Neuronal stem cell (in vitro differentiated cells): ENCODE measurements at regions not wholly inside any gene's neighbourhood (a gene's known extent, or its start where the extent isn't known, plus 50 kb on each side); places are given as distances from the start of the nearest gene placed in this dataset.
A peak's percentile ranks its signal among the peaks of the same experiment; 100 is the strongest.

Source experiments
- DNase-seq: peaks from one replicate; pipeline ENCODE4 v3.0.0-alpha.2; 2013; ENCODE audit warnings: low spot score
- H2AFZ ChIP-seq: one replicate; pipeline ENCODE4 v1.6.1; 2013; ENCODE audit warnings: mild to moderate bottlenecking, low read length, inconsistent platforms
- H2AK5ac ChIP-seq: 2 replicates; pipeline ENCODE4 v1.6.1; 2013; ENCODE audit warnings: low read depth, mild to moderate bottlenecking, inconsistent platforms, low read length, moderate library complexity, mixed read lengths
- H2BK120ac ChIP-seq: 2 replicates; pipeline ENCODE4 v1.6.1; 2013; ENCODE audit warnings: low read depth, mild to moderate bottlenecking, inconsistent platforms, low read length, moderate library complexity, mixed read lengths
- H2BK12ac ChIP-seq: one replicate; pipeline ENCODE4 v1.6.1; 2013; ENCODE audit warnings: low read length, inconsistent platforms
- H2BK15ac ChIP-seq: 2 replicates; pipeline ENCODE4 v1.6.1; 2013; ENCODE audit warnings: mild to moderate bottlenecking, low read length, inconsistent platforms, mixed read lengths
- H2BK5ac ChIP-seq: one replicate; pipeline ENCODE4 v1.6.1; 2013; ENCODE audit warnings: inconsistent platforms, mild to moderate bottlenecking, low read length, moderate library complexity
- H3K14ac ChIP-seq: one replicate; pipeline ENCODE4 v1.6.1; 2013; ENCODE audit warnings: low read length, inconsistent platforms
- H3K18ac ChIP-seq: 2 replicates; pipeline ENCODE4 v1.6.1; 2013; ENCODE audit warnings: low read length, inconsistent platforms
- H3K23ac ChIP-seq: 2 replicates; pipeline ENCODE4 v1.6.1; 2013; ENCODE audit warnings: low read depth, mild to moderate bottlenecking, mixed read lengths, low read length, inconsistent platforms; ENCODE audit not compliant: poor library complexity
- H3K27ac ChIP-seq: replicated peaks from 3 replicates; pipeline ENCODE4 v1.5.1; 2013; ENCODE audit warnings: low read length, inconsistent platforms
- H3K27me3 ChIP-seq, 3 experiments: 2 replicates each; pipeline ENCODE4 v1.6.1; 2013; ENCODE audit warnings: low read length in 3 of 3, mild to moderate bottlenecking in 2 of 3, inconsistent platforms in 1 of 3, low read depth in 1 of 3, mixed read lengths in 1 of 3, moderate library complexity in 1 of 3; ENCODE audit not compliant: control insufficient read depth in 3 of 3, insufficient read depth in 3 of 3
- H3K36me3 ChIP-seq, 2 donors: replicated peaks in 1 of 2; 2 replicates each; pipeline ENCODE4 v1.6.1; 2013; ENCODE audit warnings: low read length in 2 of 2; ENCODE audit not compliant: control insufficient read depth in 2 of 2, insufficient read depth in 2 of 2
- H3K4ac ChIP-seq: 2 replicates; pipeline ENCODE4 v1.6.1; 2013; ENCODE audit warnings: inconsistent platforms, mild to moderate bottlenecking, low read length, moderate library complexity
- H3K4me1 ChIP-seq, 2 donors: 1 replicate in 1 of 2; 2 replicates in 1 of 2; pipeline ENCODE4 v1.6.1; 2013; ENCODE audit warnings: low read length in 2 of 2, low read depth in 1 of 2; ENCODE audit not compliant: control insufficient read depth in 2 of 2, insufficient read depth in 1 of 2
- H3K4me2 ChIP-seq: one replicate; pipeline ENCODE4 v1.6.1; 2013; ENCODE audit warnings: mild to moderate bottlenecking, low read length, inconsistent platforms; ENCODE audit not compliant: insufficient read depth, poor library complexity, severe bottlenecking
- H3K4me3 ChIP-seq, 2 donors: 2 replicates each; pipeline ENCODE4 v1.5.1; 2013; ENCODE audit warnings: low read length in 2 of 2, mild to moderate bottlenecking in 2 of 2, inconsistent platforms in 1 of 2, moderate library complexity in 1 of 2
- H3K79me1 ChIP-seq: one replicate; pipeline ENCODE4 v1.6.1; 2013; ENCODE audit warnings: low read depth, mild to moderate bottlenecking, inconsistent platforms, low read length, moderate library complexity
- H3K9ac ChIP-seq: one replicate; pipeline ENCODE4 v1.6.1; 2013; ENCODE audit warnings: mild to moderate bottlenecking, low read depth, low read length, inconsistent platforms; ENCODE audit not compliant: poor library complexity
- H3K9me3 ChIP-seq, 2 donors: replicated peaks in 1 of 2; 2 replicates each; pipeline versions ENCODE3 to v1.6.1; 2013; ENCODE audit warnings: low read length in 2 of 2, mild to moderate bottlenecking in 2 of 2, inconsistent platforms in 1 of 2, low read depth in 1 of 2, mixed read lengths in 1 of 2, moderate library complexity in 1 of 2; ENCODE audit not compliant: control insufficient read depth in 2 of 2, insufficient read depth in 1 of 2
- H4K8ac ChIP-seq: one replicate; pipeline ENCODE4 v1.6.1; 2013; ENCODE audit warnings: low read depth, mild to moderate bottlenecking, inconsistent platforms, low read length, moderate library complexity
- H4K91ac ChIP-seq: one replicate; pipeline ENCODE4 v1.6.1; 2013; ENCODE audit warnings: low read length, low read depth, mild to moderate bottlenecking, inconsistent platforms; ENCODE audit not compliant: poor library complexity
- WGBS, 2 donors: extraction: QIAGEN DNeasy Blood & Tissue Kit; methylation state at CpG; one replicate each; pipeline ENCODE4 v1.1.7; 2013; ENCODE audit warnings: missing lambda C conversion rate in 2 of 2, mixed read lengths in 1 of 2; ENCODE audit not compliant: insufficient read length in 2 of 2, insufficient replicate concordance in 1 of 2; ENCODE audit errors: extremely low coverage in 2 of 2; 5-methylcytosine and 5-hydroxymethylcytosine counted together

DNA sequence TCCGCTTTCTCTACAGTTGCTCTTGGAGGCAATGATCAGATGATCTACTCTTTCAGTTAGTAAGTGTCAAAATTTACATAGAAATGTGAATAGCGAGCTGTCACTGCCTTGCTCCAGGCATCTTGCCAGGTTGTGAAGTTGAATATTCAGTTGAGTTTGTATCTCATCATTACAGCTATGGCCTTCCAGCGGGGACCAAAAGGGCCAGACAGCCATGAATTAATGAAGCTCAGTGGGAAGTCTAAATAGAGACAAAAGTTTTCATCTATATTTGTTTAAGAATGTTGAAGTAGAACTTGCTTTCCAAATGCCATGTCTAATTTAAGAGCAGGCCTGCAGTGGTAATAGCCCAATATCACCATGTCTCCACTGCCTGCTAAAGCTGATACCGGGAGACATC, 387.8 kb downstream of the FLRT2 start:
- Histone ChIP-seq H3K4me1 (no peaks in the 10 kb centered on the region), H2BK120ac (no peak overlapping the region), H4K91ac (no peak overlapping the region), H3K4ac (no peak overlapping the region), H3K23ac (no peak overlapping the region), H3K36me3 (no peaks in the 10 kb centered on the region), H2BK12ac (no peak overlapping the region), H2AK5ac (no peak overlapping the region), H3K27ac (no peak overlapping the region), H2AFZ (no peak overlapping the region), H3K4me2 (no peak overlapping the region), H3K18ac (no peak overlapping the region), H3K14ac (no peak overlapping the region), H3K9me3 (no peaks in the 10 kb centered on the region), H4K8ac (no peak overlapping the region), H3K79me1 (no peaks in the 10 kb centered on the region), H2BK5ac (no peak overlapping the region), H3K9ac (no peak overlapping the region), H3K27me3 (no peaks in the 10 kb centered on the region), H2BK15ac (no peak overlapping the region), H3K4me3 (no peak overlapping the region)
- no CpG with 5 or more reads among the region's 4 CpGs for WGBS, 2 donors
- no peak for DNase-seq

GRCh38 chr14:85915711-85916110, 385.8 kb downstream of the FLRT2 start:
- Histone ChIP-seq H3K18ac (no peak overlapping the region), H3K9ac (no peak overlapping the region), H4K8ac (no peak overlapping the region), H4K91ac (no peak overlapping the region), H3K4ac (no peak overlapping the region), H2BK120ac (no peak overlapping the region), H3K4me2 (no peak overlapping the region), H3K27me3 (no peaks in the 10 kb centered on the region), H3K79me1 (no peaks in the 10 kb centered on the region), H3K4me1 (no peaks in the 10 kb centered on the region), H2BK15ac (no peak overlapping the region), H3K23ac (no peak overlapping the region), H2BK5ac (no peak overlapping the region), H3K14ac (no peak overlapping the region), H2AFZ (peak overlapping the region; percentile 49), H2AK5ac (no peak overlapping the region), H3K9me3 (no peaks in the 10 kb centered on the region), H3K4me3 (no peak overlapping the region), H3K27ac (no peak overlapping the region), H3K36me3 (no peaks in the 10 kb centered on the region), H2BK12ac (no peak overlapping the region)
- WGBS, 2 donors = no CpG with 5 or more reads among the region's 2 CpGs
- DNase-seq = no peak

DNA sequence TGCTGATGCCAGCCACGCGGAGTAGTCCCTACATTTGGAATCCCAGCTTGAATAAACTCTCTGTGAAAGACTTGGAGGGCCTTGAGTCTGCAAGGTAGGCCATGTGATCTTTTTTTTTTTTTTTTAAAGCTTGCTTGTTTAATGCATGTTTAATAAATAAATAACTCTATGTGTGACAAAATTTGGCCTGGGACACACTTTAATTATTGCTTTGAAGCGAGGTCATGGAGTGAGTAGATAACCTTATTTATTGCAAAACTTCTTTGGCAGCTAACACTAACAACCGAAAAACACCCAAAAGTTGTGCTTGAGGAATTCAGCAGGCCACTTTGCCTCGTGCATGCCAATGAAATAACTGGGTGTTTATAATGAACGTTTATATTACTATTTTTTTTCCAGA, 382.2 kb downstream of the FLRT2 start:
- no peaks in the 10 kb centered on the region for H3K36me3 ChIP-seq
- no CpG with 5 or more reads among the region's 6 CpGs for WGBS, 2 donors
- no peak overlapping the region for H3K4me3 ChIP-seq
- no peak overlapping the region for H4K8ac ChIP-seq
- no peak overlapping the region for H3K4ac ChIP-seq
- peaks cover 0 to 2% of the 10 kb centered on the region in 2 donors for H3K4me1 ChIP-seq
- H2BK120ac ChIP-seq = no peak overlapping the region
- H3K23ac ChIP-seq = no peak overlapping the region
- H3K27ac ChIP-seq = no peak overlapping the region
- no peak overlapping the region for H2AFZ ChIP-seq
- no peaks in the 10 kb centered on the region for H3K27me3 ChIP-seq
- no peak overlapping the region for H2BK12ac ChIP-seq
- no peak for DNase-seq
- H3K9ac ChIP-seq = no peak overlapping the region
- H3K79me1 ChIP-seq = no peaks in the 10 kb centered on the region
- H3K14ac ChIP-seq = no peak overlapping the region
- no peak overlapping the region for H3K18ac ChIP-seq
- no peak overlapping the region for H4K91ac ChIP-seq
- no peak overlapping the region for H3K4me2 ChIP-seq
- no peaks in the 10 kb centered on the region for H3K9me3 ChIP-seq
- no peak overlapping the region for H2AK5ac ChIP-seq
- H2BK15ac ChIP-seq = no peak overlapping the region
- H2BK5ac ChIP-seq = no peak overlapping the region

DNA sequence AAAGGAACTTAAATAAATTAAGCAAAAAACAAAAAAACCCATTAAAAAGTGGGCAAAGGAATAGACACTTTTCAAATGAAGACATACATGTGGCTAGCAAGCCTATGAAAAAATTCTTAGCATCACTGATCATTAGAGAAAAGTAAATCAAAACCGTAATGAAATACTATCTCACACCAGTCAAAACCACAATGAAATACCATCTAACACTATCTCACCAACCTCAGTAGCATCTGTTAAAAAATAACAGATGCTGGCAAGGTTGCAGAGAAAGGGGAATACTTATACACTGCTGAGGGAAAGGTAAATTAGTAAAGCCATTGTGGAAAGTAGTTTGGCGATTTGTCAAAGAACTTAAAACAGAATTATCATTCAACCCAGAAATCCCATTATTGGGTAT, 381.1 kb downstream of the FLRT2 start:
- no peak overlapping the region for H3K9ac ChIP-seq

More for the DNA sequence above, 381.1 kb downstream of the FLRT2 start:
- Histone ChIP-seq H3K4ac (no peak overlapping the region), H3K27ac (no peak overlapping the region), H3K4me1 (peaks cover 0 to 3% of the 10 kb centered on the region in 2 donors), H3K79me1 (no peaks in the 10 kb centered on the region), H3K23ac (no peak overlapping the region), H3K4me2 (no peak overlapping the region), H2BK12ac (no peak overlapping the region), H3K27me3 (no peaks in the 10 kb centered on the region), H3K9me3 (no peaks in the 10 kb centered on the region), H3K36me3 (no peaks in the 10 kb centered on the region), H3K4me3 (no peak overlapping the region), H2BK120ac (no peak overlapping the region), H2AK5ac (no peak overlapping the region), H4K8ac (no peak overlapping the region), H2BK5ac (no peak overlapping the region), H2AFZ (no peak overlapping the region), H3K14ac (no peak overlapping the region), H4K91ac (no peak overlapping the region), H3K18ac (no peak overlapping the region), H2BK15ac (no peak overlapping the region)
- DNase-seq = no peak
- no CpG with 5 or more reads among the region's 2 CpGs for WGBS, 2 donors
